ENCODE measurements at regions not wholly inside any gene's neighbourhood (a gene's known extent, or its start where the extent isn't known, plus 50 kb on each side); places are given as distances from the start of the nearest gene placed in this dataset.
"Not testable (repeated sequence)": the region's sequence is repeated elsewhere in the genome, so short reads cannot be mapped to it uniquely, and the experiment has no call there.

DNA sequence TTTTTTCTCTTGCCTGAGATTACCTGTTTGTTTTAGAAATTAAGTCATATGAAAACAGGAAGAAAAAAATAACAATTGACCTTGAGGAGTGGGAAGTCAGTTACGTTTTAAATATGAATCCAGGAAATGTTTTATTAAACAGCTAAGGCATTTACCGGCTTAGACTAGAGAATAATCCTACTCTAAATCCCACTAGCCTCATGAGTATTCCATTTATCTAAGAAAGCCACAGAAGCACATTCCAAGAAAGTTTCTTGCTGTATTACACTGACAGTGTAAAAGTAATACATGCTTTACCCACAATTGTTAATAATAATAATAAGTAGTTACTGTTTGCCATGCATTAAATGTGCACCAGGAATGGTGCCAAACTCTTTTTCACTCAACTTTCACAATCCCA, 90.9 kb downstream of the BMP4 start:
- no peak for DNase-seq (ENCODE audit: extremely low read depth in 1 of 11, low read depth in 9 of 11, low spot score in 4 of 11)

GRCh38 chr14:53861781-53862180, 94.8 kb downstream of the BMP4 start:
- no peak for DNase-seq (ENCODE audit: extremely low read depth in 1 of 11, low read depth in 9 of 11, low spot score in 4 of 11)

DNA sequence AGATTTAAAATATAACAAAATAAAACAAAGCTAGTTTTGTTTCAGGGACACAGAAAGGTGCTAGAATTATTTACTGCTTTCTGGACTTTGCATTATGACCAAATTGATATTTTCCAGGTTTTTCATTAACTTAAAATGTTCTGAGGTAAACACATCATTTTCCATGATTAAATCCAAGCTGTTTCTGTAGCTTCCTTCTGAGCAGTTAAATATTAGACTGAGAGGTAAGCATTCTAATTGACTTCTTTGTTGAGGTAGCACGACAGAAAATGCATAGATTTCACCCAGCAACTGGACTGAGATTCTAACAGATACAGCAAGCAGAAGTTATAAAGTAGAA, 98.3 kb downstream of the BMP4 start:
- no peak for DNase-seq (ENCODE audit: extremely low read depth in 1 of 11, low read depth in 9 of 11, low spot score in 4 of 11)

DNA sequence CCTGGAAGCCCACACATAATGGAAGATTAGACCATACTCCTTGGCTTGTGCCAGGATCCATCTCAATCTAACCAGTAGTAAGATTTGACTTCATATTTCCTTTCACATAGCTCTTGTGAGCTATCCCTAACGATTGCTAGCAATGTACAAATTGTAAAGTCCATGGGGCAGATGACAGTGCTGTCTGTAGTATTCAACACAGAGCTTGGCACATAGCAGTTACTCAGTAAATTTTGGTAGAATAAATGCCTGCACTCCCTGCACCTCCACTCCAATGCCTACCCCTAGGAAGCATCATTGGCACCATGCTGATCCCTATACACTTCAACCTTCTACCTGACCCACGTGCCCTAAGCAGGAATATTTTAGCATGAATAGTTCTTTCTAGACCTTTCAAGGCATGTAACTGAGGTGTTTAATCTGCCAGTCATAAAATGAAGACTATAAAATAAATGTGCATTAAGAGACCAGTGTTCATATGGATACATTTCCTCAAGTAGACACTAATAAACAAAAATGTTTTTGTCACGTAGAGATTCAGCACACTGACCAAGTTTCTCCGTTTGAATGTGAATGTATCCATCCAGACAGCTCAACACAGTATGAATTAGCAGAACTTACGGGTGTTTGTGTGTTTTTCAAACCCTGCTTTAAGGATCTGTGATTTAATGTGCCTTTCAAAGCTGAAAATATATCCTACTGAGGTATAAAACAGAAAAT, 98.8 kb downstream of the BMP4 start:
- no peak for DNase-seq (ENCODE audit: extremely low read depth in 1 of 11, low read depth in 9 of 11, low spot score in 4 of 11)

GRCh38 chr14:53855574-53855973, 101.1 kb downstream of the BMP4 start:
- no peak for DNase-seq (ENCODE audit: extremely low read depth in 1 of 11, low read depth in 9 of 11, low spot score in 4 of 11)

GRCh38 chr14:53855127-53855526, 101.5 kb downstream of the BMP4 start:
- DNase-seq (ENCODE audit: extremely low read depth in 1 of 11, low read depth in 9 of 11, low spot score in 4 of 11), result no peak

DNA sequence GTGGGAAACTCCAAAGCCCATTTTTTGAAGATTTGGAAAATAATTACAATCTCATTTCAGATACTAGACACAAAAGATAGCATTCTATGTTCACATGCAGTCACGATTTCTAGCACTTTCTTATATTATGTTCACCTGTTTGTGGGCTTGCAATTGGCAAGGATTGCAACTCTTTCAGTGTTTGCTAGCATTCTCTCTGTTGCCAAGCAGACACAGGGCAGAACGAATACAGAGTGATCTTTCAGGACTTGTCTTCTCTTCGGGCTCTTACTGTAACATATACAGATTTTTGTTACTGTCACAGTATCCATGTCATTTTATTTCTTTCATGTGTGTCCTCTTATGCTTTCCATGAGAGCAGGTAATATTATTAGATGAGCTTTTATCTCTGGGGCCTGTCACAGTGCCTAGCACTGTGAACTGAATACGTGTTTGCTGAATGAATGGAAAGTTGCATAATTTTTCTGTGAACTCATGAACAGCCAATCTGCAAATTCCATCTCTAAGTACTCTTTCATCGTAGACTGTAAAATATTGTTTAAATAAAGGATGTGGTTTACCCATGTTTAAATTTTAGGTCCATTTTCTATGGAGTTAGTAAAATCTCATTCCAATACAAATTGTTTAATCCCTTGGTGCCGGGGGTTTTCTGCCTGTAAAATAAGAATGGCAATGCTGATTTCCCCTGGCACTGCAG, 105.1 kb downstream of the BMP4 start:
- no peak for DNase-seq (ENCODE audit: extremely low read depth in 1 of 11, low read depth in 9 of 11, low spot score in 4 of 11)

DNA sequence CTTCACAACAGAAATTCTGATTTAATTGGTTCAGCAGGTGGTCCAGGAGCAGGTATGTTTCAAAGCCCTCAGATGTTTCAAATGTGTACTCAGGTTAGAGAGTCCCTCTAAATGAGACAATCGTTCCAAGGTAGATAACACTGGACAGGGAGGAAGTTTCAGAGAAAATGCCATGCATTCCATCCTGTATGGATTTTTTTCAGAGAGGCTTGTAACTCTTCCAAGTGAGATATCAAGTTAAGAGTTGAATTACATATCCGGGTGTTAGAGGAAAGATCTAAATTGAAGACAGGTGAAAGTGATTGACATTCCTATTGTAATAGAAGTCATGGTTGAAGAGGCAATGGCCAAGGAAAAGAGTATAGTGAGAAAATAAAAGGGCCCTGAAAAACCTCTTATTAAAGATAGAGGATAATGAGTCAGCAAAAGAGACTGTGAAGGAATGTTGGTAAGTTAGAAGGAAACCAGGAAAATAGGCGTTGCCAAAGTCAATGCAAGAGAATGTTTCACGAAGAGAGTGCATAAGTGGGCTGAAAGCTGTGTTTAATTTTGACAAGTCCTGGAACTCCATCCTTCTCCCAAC, 105.8 kb downstream of the BMP4 start:
- no peak for DNase-seq (ENCODE audit: extremely low read depth in 1 of 11, low read depth in 9 of 11, low spot score in 4 of 11)

DNA sequence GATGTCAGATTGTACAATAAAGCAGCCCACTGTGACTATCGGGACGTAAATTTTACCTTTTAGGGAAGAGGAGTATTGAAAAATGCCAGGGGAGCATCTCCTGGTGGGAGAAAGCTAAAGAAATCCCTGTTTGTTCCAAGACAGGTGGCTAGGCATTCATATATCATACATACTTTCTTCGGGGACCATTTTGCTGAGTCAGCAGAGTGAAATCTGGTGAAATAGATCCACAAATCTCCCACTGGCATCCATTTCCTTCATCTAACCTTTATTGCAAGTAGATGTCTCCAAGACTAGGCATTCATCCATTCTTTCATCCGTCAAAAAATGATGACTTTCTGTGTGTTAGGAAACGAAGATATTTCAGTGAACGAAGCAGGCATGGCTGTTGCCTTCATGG, 107.1 kb downstream of the BMP4 start:
- DNase-seq (ENCODE audit: extremely low read depth in 1 of 11, low read depth in 9 of 11, low spot score in 4 of 11), result no peak

- no peak for DNase-seq (ENCODE audit: extremely low read depth in 1 of 11, low read depth in 9 of 11, low spot score in 4 of 11)
These were observed 107.8 kb downstream of the BMP4 start for GRCh38 chr14:53848854-53849253.

DNA sequence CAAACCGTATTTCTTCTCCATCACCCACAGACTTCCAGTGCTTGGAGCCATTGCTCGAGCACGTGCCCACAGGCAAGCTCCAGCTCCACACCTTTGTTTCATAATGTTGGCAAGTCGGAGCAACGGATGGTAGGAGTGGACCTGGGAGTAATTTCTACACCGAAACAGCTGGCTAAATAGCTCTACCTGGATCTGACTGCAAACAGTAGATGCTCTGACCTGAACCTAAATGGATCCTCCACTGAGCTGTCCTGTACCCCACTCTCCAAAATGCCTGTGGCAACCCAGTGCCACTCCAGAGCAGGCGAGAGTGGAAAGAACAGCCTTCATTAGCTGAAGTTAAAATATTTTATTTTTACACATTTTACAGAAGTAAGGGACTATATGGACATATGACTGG, 108.7 kb downstream of the BMP4 start:
- no peak for DNase-seq (ENCODE audit: extremely low read depth in 1 of 11, low read depth in 9 of 11, low spot score in 4 of 11)

GRCh38 chr14:53847057-53847456, 109.6 kb downstream of the BMP4 start:
- DNase-seq (ENCODE audit: extremely low read depth in 1 of 11, low read depth in 9 of 11, low spot score in 4 of 11), result no peak

DNA sequence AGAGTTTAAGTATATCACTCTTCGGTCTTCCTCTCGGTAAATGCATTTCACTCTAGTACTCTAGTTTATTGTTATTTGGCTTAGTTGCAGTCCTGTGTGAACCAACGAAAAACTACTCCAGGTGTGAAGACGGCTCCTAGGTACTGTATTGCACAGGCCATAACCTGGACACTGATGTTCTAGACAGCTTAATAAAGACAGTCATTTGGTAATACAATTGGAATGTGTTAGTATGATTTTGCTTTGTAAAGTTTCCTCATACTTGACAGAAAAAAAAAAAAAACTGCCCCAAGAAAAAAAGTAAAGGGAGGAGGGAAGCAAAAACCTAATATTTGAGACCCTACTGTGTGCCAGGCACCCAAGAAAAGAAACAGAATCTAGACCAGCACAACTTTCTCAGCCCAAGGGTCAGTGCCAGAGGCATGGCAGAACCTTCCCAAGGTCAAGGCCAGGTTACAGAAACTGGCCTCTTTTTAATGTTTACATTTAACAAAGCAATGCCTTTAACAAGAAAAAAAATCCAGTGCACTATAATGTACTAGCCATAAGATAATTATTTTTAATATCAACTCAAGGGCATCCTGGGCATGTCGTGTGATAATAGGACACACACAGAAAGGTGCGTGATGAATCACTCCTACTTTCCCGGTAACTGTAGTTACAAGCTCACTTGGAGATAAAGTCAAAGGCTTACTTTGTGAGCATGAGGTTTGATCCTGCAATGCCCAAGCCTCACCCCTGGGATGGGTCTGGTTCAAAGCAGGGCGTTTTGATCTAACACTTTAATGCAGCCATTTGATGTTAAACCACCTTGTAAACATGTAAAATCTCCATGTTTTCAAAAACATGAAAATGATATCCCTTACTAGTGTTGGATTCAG, 110.6 kb downstream of the BMP4 start:
- DNase-seq (ENCODE audit: extremely low read depth in 1 of 11, low read depth in 9 of 11, low spot score in 4 of 11), result no peak

GRCh38 chr14:53842938-53843337, 113.7 kb downstream of the BMP4 start:
- DNase-seq (ENCODE audit: extremely low read depth in 1 of 11, low read depth in 9 of 11, low spot score in 4 of 11), result no peak

DNA sequence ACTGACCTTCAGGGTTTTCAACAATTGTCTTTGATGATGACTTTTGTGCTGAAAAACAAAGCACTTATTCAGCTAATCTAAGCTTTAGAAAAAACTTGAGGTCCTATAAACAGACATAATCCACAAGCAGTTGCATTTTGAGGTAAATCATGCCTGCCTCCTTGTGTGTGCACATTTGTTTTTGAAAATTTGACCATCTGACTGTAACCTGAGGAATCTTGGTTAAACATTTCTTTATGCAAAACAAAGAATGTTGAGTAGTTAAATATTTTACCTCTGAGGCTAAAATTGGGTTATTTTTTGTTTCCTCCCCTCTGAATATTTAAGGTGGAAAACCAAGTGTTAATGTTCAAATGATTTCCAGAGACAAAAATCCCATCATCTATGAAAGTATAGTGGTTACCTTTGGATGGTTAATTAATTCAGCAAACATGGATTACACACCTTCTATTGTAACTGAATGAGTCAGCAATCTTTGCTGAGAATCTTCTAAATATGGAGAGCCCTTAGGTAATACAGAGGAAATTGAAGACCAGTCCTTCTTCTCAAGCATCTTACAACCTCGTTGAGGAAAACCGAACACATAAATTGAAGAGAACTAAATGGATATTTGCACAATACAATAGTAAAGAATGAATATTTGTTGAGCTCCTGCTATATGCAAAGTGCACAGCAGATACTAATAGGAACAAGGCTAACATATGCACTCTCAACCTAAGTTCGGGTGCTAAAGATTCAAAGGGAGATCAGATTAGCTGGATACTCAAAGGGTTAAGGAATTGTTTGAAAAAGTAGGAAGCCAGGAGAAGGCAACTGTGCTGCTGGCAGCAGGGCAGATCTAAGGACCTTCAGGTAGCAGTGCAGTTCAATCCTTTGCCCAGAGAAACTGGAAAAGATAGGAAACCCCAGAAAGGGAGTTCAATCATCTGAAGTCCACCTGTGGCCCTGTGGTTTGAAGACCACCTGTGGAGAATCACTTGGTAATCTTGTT, 115.2 kb downstream of the BMP4 start:
- DNase-seq (ENCODE audit: extremely low read depth in 1 of 11, low read depth in 9 of 11, low spot score in 4 of 11), result no peak

DNA sequence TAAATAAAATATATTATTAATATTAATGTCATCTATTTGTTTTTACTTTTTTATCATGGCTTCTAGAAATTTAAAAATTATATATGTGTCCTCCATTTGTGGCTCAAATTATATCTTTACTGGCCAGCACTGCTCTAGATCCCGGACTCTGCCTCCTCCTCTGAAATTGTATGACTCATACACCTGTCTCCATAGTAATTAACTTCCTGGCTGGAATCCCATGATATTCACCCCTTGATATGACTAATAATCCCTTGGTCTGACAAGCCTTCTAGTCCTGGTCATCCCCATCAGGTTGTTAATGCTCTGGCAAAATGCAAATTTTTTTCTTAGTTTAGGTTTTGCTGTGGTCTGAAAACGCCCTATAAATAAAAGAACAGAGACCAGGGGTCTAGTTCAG, 116.2 kb downstream of the BMP4 start:
- no peak for DNase-seq (ENCODE audit: extremely low read depth in 1 of 11, low read depth in 9 of 11, low spot score in 4 of 11)

DNA sequence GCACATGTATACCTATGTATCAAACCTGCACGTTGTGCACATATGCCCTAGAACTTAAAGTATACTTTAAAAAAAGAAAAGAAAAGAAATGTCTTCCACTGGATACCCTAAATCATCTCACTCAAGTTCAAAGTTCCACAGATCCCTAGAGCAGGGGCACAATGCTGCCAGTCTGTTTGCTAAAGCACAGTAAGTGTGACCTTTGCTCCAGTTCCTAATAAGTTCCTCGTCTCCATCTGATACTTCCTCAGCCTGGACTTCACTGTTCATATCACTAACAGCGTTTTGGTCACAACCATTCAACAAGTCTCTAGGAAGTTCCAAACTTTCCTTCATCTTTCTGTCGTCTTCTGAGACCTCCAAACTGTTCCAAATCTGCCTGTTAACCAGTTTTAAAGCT, 118.3 kb downstream of the BMP4 start:
- DNase-seq (ENCODE audit: extremely low read depth in 1 of 11, low read depth in 9 of 11, low spot score in 4 of 11), result no peak

GRCh38 chr14:53837656-53838055, 119.0 kb downstream of the BMP4 start:
- not testable (repeated sequence) for DNase-seq (ENCODE audit: extremely low read depth in 1 of 11, low read depth in 9 of 11, low spot score in 4 of 11)

- DNase-seq (ENCODE audit: extremely low read depth in 1 of 11, low read depth in 9 of 11, low spot score in 4 of 11), result no peak
These were observed 120.1 kb downstream of the BMP4 start for GRCh38 chr14:53836551-53836950.
